NB4 (cell line): ENCODE measurements at regions not wholly inside any gene's neighbourhood (a gene's known extent, or its start where the extent isn't known, plus 50 kb on each side); places are given as distances from the start of the nearest gene placed in this dataset.

Source experiments
- CTCF ChIP-seq: IDR thresholded peaks from one replicate; pipeline ENCODE4 v1.5.1; 2012; ENCODE audit warnings: low read depth, low read length
- MAX ChIP-seq: IDR thresholded peaks from 2 replicates; pipeline ENCODE4 v1.6.1; 2011; ENCODE audit warnings: low read depth, low read length
- MYC ChIP-seq: IDR thresholded peaks from 2 replicates; pipeline ENCODE4 v1.6.1; 2011; ENCODE audit warnings: low read depth, low read length
- POLR2A ChIP-seq: IDR thresholded peaks from 2 replicates; pipeline ENCODE4 v1.6.1; 2011; ENCODE audit warnings: mild to moderate bottlenecking; ENCODE audit not compliant: insufficient read length; ENCODE audit errors: extremely low read depth

GRCh38 chr1:5651964-5652821 is 340.0 kb downstream of the NPHP4 start:
- no peak for TF ChIP-seq CTCF
- no peak for TF ChIP-seq MAX
- TF ChIP-seq POLR2A = no peak
- TF ChIP-seq MYC = no peak
